Thyroid gland (tissue), 4 donors: ENCODE measurements at regions not wholly inside any gene's neighbourhood (a gene's known extent, or its start where the extent isn't known, plus 50 kb on each side); places are given as distances from the start of the nearest gene placed in this dataset.

Source experiments
- DNase-seq, 2 donors: peaks; one replicate each; pipeline ENCODE4 v3.0.0-alpha.2; 2019
- H3K27ac ChIP-seq, 3 donors: fragments of 200-600 bp; sonication (generic); 1 replicate in 2 of 3; 2 replicates in 1 of 3; pipeline ENCODE4 v1.5.1; 2016 to 2019; ENCODE audit warnings: mild to moderate bottlenecking in 1 of 3, moderate library complexity in 1 of 3
- H3K27me3 ChIP-seq: fragments of 200-600 bp; sonication (generic); one replicate; pipeline ENCODE4 v1.5.1; 2019
- H3K36me3 ChIP-seq, 2 donors: fragments of 200-600 bp; sonication (generic); one replicate each; pipeline ENCODE4 v1.5.1; 2016 to 2019
- H3K4me1 ChIP-seq, 2 donors: fragments of 200-600 bp; sonication (generic); one replicate each; pipeline ENCODE4 v1.5.1; 2017 to 2019
- H3K4me3 ChIP-seq, 3 donors: fragments of 200-600 bp; sonication (generic); replicated peaks in 1 of 3; 1 replicate in 2 of 3; 2 replicates in 1 of 3; pipeline ENCODE4 v1.5.1; 2016; ENCODE audit warnings: mild to moderate bottlenecking in 1 of 3
- H3K9me3 ChIP-seq: fragments of 200-600 bp; sonication (generic); one replicate; pipeline ENCODE4 v1.5.1; 2017
- CTCF ChIP-seq, 6 experiments: fragments of 200-600 bp in 3 of 6; fragments of 450-650 bp in 3 of 6; sonication (generic) in 3 of 6; IDR thresholded peaks; one replicate each; pipeline ENCODE4 v1.5.1; 2016 to 2019; ENCODE audit warnings: antibody characterized with exemption in 6 of 6, mild to moderate bottlenecking in 2 of 6, inconsistent platforms in 1 of 6, moderate library complexity in 1 of 6
- POLR2A ChIP-seq, 2 donors: fragments of 450-650 bp; IDR thresholded peaks; one replicate each; pipeline ENCODE4 v1.6.1; 2017; ENCODE audit warnings: antibody characterized with exemption in 2 of 2, mild to moderate bottlenecking in 2 of 2, moderate library complexity in 1 of 2
- WGBS, 2 donors: methylation state at CpG; one replicate each; pipeline ENCODE4 v1.1.5; 2017; 5-methylcytosine and 5-hydroxymethylcytosine counted together
- intact Hi-C: fragments of 100-400 bp; cut with DNase I; formaldehyde crosslinking; loops from one replicate; pipeline ENCODE4 v1.15.1; 2023

GRCh38 chr9:89753472-89754055, 148.8 kb downstream of the GADD45G start:
- peaks cover 9 to 13% of the 10 kb centered on the region in 2 donors for H3K4me1 ChIP-seq
- no peak overlapping the region for H3K27ac ChIP-seq
- WGBS, 2 donors, result 87 to 89% methylated on average over 6 of the region's 6 CpGs
- TF ChIP-seq POLR2A (IDR thresholded peaks at IDR 0.05) (no peak), CTCF (IDR thresholded peaks at IDR 0.05) (no peak)
- H3K9me3 ChIP-seq, result no peaks in the 10 kb centered on the region
- H3K27me3 ChIP-seq, result no peaks in the 10 kb centered on the region
- H3K4me3 ChIP-seq, result no peak overlapping the region
- no peaks in the 10 kb centered on the region for H3K36me3 ChIP-seq
- DNase-seq, result no peak
- intact Hi-C loops, result no loop called here

GRCh38 chr9:89754193-89754592, 149.4 kb downstream of the GADD45G start:
- WGBS, 2 donors, result 83 to 93% methylated on average over 1 of the region's 1 CpG
- Histone ChIP-seq H3K4me3 (no peak overlapping the region), H3K4me1 (peaks cover 9 to 13% of the 10 kb centered on the region in 2 donors), H3K27me3 (no peaks in the 10 kb centered on the region), H3K27ac (no peak overlapping the region), H3K9me3 (no peaks in the 10 kb centered on the region), H3K36me3 (no peaks in the 10 kb centered on the region)
- no peak for TF ChIP-seq POLR2A (IDR thresholded peaks at IDR 0.05)
- TF ChIP-seq CTCF (IDR thresholded peaks at IDR 0.05), result no peak
- no peak for DNase-seq
- intact Hi-C loops, result no loop called here

GRCh38 chr9:89755821-89756220, 151.0 kb downstream of the GADD45G start:
- H3K27me3 ChIP-seq, result no peaks in the 10 kb centered on the region
- no peak overlapping the region for H3K4me3 ChIP-seq
- intact Hi-C loops, result no loop called here
- no peak for DNase-seq
- WGBS, 2 donors, result 79% methylated on average over 9 of the region's 9 CpGs
- H3K4me1 ChIP-seq, result peaks cover 9 to 13% of the 10 kb centered on the region in 2 donors
- TF ChIP-seq POLR2A (IDR thresholded peaks at IDR 0.05) (no peak), CTCF (IDR thresholded peaks at IDR 0.05) (no peak)
- H3K9me3 ChIP-seq, result no peaks in the 10 kb centered on the region
- no peak overlapping the region for H3K27ac ChIP-seq
- H3K36me3 ChIP-seq, result no peaks in the 10 kb centered on the region

GRCh38 chr9:89756891-89757537, 152.2 kb downstream of the GADD45G start:
- Histone ChIP-seq H3K27me3 (no peaks in the 10 kb centered on the region), H3K4me3 (no peak overlapping the region), H3K4me1 (peaks cover 9 to 13% of the 10 kb centered on the region in 2 donors), H3K27ac (no peak overlapping the region), H3K9me3 (no peaks in the 10 kb centered on the region), H3K36me3 (no peaks in the 10 kb centered on the region)
- 63 to 77% methylated on average over 6 to 8 of the region's 8 CpGs for WGBS, 2 donors
- intact Hi-C loops, result no loop called here
- TF ChIP-seq POLR2A (IDR thresholded peaks at IDR 0.05) (no peak), CTCF (IDR thresholded peaks at IDR 0.05) (no peak)
- DNase-seq, result peak; percentile 34 to 42

- 79 to 88% methylated on average over 12 of the region's 12 CpGs for WGBS, 2 donors
- Histone ChIP-seq H3K27ac (no peak overlapping the region), H3K4me1 (peaks cover 9 to 13% of the 10 kb centered on the region in 2 donors), H3K36me3 (no peaks in the 10 kb centered on the region), H3K27me3 (no peaks in the 10 kb centered on the region), H3K4me3 (no peak overlapping the region), H3K9me3 (no peaks in the 10 kb centered on the region)
- TF ChIP-seq CTCF (IDR thresholded peaks at IDR 0.05) (no peak), POLR2A (IDR thresholded peaks at IDR 0.05) (no peak)
- intact Hi-C loops, result no loop called here
- DNase-seq, result peak in 1 of 2 donors; percentile 25
These were observed 153.1 kb downstream of the GADD45G start for GRCh38 chr9:89757776-89758528.
